ENCODE measurements at regions not wholly inside any gene's neighbourhood (a gene's known extent, or its start where the extent isn't known, plus 50 kb on each side); places are given as distances from the start of the nearest gene placed in this dataset.

DNA sequence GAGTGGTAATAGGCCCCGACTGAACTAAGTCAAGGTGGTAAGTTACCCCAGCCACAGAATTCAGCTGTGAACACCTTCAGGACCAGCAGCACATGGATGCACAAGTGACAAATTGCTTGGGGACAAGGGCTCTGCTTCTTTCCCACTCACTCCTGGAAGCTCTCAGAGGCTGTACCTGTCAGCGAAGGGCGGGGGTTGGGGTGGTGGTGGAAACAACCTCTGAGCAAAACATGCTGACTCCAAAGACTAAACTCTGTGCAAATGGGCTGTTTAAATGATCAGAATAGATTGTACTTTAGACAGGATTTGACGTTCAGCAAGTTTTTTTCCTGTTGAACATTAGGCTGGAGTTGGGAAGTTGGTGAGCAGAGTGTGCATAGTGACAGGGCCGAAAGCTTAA is 544.5 kb upstream of the ZNF608 start:
- BruUV-seq (replicated peaks): no TSS peak
- H3K4me2 ChIP-seq (ENCODE audit: insufficient read depth, low read length): no peak overlapping the region
- TF ChIP-seq GATA2 (IDR thresholded peaks at IDR 0.05; ENCODE audit: insufficient read depth, insufficient read length, low read depth, low read length) (no peak), POLR2AphosphoS5 (IDR thresholded peaks at IDR 0.05; ENCODE audit: insufficient read depth, low read depth, low read length) (no peak), POLR2A (IDR thresholded peaks at IDR 0.05; ENCODE audit: low read depth, low read length) (no peak), FOS (IDR thresholded peaks at IDR 0.05; ENCODE audit: borderline replicate concordance, insufficient read depth, low read length) (no peak), JUN (IDR thresholded peaks at IDR 0.05; ENCODE audit: borderline replicate concordance, insufficient read depth, insufficient read length, low read depth) (no peak), MYC (IDR thresholded peaks at IDR 0.05; ENCODE audit: low read depth, low read length) (no peak), EZH2 (IDR thresholded peaks at IDR 0.05; ENCODE audit: borderline replicate concordance, low read depth, low read length, severe bottlenecking) (no peak)
- TF ChIP-seq, protein P1, sequence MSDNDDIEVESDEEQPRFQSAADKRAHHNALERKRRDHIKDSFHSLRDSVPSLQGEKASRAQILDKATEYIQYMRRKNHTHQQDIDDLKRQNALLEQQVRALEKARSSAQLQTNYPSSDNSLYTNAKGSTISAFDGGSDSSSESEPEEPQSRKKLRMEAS (IDR thresholded peaks at IDR 0.05; ENCODE audit: insufficient read depth, insufficient read length): no peak
- TF ChIP-seq, protein P2, sequence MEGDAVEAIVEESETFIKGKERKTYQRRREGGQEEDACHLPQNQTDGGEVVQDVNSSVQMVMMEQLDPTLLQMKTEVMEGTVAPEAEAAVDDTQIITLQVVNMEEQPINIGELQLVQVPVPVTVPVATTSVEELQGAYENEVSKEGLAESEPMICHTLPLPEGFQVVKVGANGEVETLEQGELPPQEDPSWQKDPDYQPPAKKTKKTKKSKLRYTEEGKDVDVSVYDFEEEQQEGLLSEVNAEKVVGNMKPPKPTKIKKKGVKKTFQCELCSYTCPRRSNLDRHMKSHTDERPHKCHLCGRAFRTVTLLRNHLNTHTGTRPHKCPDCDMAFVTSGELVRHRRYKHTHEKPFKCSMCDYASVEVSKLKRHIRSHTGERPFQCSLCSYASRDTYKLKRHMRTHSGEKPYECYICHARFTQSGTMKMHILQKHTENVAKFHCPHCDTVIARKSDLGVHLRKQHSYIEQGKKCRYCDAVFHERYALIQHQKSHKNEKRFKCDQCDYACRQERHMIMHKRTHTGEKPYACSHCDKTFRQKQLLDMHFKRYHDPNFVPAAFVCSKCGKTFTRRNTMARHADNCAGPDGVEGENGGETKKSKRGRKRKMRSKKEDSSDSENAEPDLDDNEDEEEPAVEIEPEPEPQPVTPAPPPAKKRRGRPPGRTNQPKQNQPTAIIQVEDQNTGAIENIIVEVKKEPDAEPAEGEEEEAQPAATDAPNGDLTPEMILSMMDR (IDR thresholded peaks at IDR 0.05; ENCODE audit: extremely low read depth in 1 of 2, insufficient read depth in 1 of 2, low read depth in 1 of 2, low read length in 2 of 2): no peak
- no peak overlapping the region for H3K9ac ChIP-seq (replicated peaks; ENCODE audit: extremely low read depth, insufficient read depth, low read length)
- CTCF ChIA-PET: no interaction called here
- peaks cover 4% of the 10 kb centered on the region for H3K4me1 ChIP-seq (ENCODE audit: control insufficient read depth, extremely low read depth, insufficient read depth, low read length)
- no peaks in the 10 kb centered on the region for H3K79me2 ChIP-seq (ENCODE audit: control insufficient read depth, insufficient read depth, low read length)
- no peak overlapping the region for H3K4me3 ChIP-seq (replicated peaks in 1 of 3; ENCODE audit: insufficient read depth in 1 of 3, low read depth in 1 of 3, low read length in 3 of 3)
- no peak for DNase-seq (ENCODE audit: low read depth, low spot score)
- no peaks in the 10 kb centered on the region for H3K9me3 ChIP-seq (replicated peaks; ENCODE audit: control insufficient read depth, insufficient read depth, low read length)
- dilution Hi-C loops (cut with MboI; ENCODE audit: extremely low pct_ligation_motif_present, low sequenced_read_pairs): no loop called here
- no peak for FAIRE-seq
- no peaks in the 10 kb centered on the region for H3K27me3 ChIP-seq (ENCODE audit: control insufficient read depth in 2 of 2, insufficient read depth in 2 of 2, low read length in 2 of 2)
- intact Hi-C loops (cut with micrococcal nuclease): no loop called here
- H3K9me1 ChIP-seq (replicated peaks; ENCODE audit: control insufficient read depth, extremely low read depth, insufficient read depth, low read length): no peaks in the 10 kb centered on the region
- POLR2A ChIA-PET: no interaction called here
- no peak overlapping the region for H3K27ac ChIP-seq (ENCODE audit: insufficient read depth, low read depth, low read length)
- no peaks in the 10 kb centered on the region for H3K36me3 ChIP-seq (ENCODE audit: control insufficient read depth in 2 of 2, extremely low read depth in 1 of 2, insufficient read depth in 2 of 2, low read length in 2 of 2)
- H2AFZ ChIP-seq (ENCODE audit: low read depth, low read length): no peak overlapping the region
- no peaks in the 10 kb centered on the region for H4K20me1 ChIP-seq (replicated peaks; ENCODE audit: control insufficient read depth, extremely low read depth, insufficient read depth, low read length)

Data from endothelial cell of umbilical vein (primary cell).